Cardiac muscle cell (in vitro differentiated cells and primary cell): ENCODE measurements at regions not wholly inside any gene's neighbourhood (a gene's known extent, or its start where the extent isn't known, plus 50 kb on each side); places are given as distances from the start of the nearest gene placed in this dataset.

Experiments
- DNase-seq, 2 donors: peaks; one replicate each; pipeline versions ENCODE4 v3.0.0 to v3.0.0-alpha.2; 2010 to 2017; ENCODE audit warnings: low read depth in 1 of 2, low spot score in 1 of 2
- H3K27ac ChIP-seq: fragments of 200-600 bp; sonication (generic); 2 replicates; pipeline ENCODE4 v1.5.1; 2016
- H3K27me3 ChIP-seq: fragments of 200-600 bp; sonication (generic); 2 replicates; pipeline ENCODE4 v1.6.0; 2016; ENCODE audit warnings: control low read depth
- H3K36me3 ChIP-seq: fragments of 200-600 bp; sonication (generic); 2 replicates; pipeline ENCODE4 v1.5.1; 2016; ENCODE audit warnings: control low read depth
- H3K4me1 ChIP-seq: fragments of 200-600 bp; sonication (generic); 2 replicates; pipeline ENCODE4 v1.8.1; 2017; ENCODE audit warnings: low read depth, mild to moderate bottlenecking, mixed run types
- H3K4me3 ChIP-seq: fragments of 200-600 bp; sonication (generic); 2 replicates; pipeline ENCODE4 v1.5.1; 2016; ENCODE audit warnings: mild to moderate bottlenecking
- H3K9me3 ChIP-seq: fragments of 200-600 bp; sonication (generic); 2 replicates; pipeline ENCODE4 v1.5.1; 2017; ENCODE audit warnings: low read depth, mild to moderate bottlenecking, control low read depth
- TF ChIP-seq, protein P1 (sequence below): IDR thresholded peaks from 2 replicates; pipeline ENCODE4 v1.5.1; 2012; ENCODE audit warnings: low read depth, mild to moderate bottlenecking, low read length

DNA sequence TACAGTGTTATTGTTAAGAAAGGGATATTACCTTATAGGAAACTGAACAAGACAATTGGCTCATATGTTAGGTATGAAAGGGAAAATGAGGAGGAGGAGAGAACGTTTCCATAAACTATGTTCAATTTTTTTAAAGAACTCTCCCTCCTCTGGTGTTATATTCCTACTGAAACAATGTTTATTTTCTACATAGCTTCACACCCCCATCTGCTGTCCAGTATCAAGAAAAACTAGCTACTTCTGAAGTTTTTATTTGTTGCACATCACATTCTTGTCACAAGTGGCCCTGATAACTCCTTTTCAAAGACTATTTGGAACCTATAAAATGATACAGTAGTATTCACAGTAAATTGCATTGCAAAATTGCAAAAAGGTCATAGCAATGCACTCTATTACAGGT is 223.4 kb upstream of the FAM174A start:
- Histone ChIP-seq H3K27ac (no peak overlapping the region), H3K9me3 (no peaks in the 10 kb centered on the region), H3K27me3 (no peaks in the 10 kb centered on the region), H3K4me1 (no peaks in the 10 kb centered on the region), H3K4me3 (no peak overlapping the region), H3K36me3 (no peaks in the 10 kb centered on the region)
- TF ChIP-seq, protein P1, sequence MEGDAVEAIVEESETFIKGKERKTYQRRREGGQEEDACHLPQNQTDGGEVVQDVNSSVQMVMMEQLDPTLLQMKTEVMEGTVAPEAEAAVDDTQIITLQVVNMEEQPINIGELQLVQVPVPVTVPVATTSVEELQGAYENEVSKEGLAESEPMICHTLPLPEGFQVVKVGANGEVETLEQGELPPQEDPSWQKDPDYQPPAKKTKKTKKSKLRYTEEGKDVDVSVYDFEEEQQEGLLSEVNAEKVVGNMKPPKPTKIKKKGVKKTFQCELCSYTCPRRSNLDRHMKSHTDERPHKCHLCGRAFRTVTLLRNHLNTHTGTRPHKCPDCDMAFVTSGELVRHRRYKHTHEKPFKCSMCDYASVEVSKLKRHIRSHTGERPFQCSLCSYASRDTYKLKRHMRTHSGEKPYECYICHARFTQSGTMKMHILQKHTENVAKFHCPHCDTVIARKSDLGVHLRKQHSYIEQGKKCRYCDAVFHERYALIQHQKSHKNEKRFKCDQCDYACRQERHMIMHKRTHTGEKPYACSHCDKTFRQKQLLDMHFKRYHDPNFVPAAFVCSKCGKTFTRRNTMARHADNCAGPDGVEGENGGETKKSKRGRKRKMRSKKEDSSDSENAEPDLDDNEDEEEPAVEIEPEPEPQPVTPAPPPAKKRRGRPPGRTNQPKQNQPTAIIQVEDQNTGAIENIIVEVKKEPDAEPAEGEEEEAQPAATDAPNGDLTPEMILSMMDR, result no peak
- DNase-seq, result no peak

DNA sequence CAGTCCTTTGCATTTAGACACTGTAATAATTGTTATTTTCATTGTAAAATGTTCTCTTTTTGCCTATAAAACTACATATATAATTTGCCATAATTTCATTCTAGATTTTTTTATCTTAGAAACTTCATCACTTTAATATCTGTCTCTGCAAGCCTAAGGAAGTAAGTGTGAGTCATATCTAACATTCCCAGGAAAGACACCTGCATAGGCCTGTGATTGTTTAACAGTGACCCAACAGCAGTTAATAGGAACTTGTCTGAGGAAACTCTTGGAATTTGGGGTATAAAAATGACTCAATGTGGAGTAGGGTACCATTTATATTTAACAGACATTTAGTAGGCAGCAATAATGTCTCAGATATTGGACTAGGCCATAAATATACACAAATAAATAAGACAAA is 229.2 kb upstream of the FAM174A start:
- no peaks in the 10 kb centered on the region for H3K36me3 ChIP-seq
- TF ChIP-seq, protein P1, result no peak
- no peaks in the 10 kb centered on the region for H3K4me1 ChIP-seq
- no peak for DNase-seq
- H3K9me3 ChIP-seq, result no peaks in the 10 kb centered on the region
- no peak overlapping the region for H3K27ac ChIP-seq
- no peaks in the 10 kb centered on the region for H3K27me3 ChIP-seq
- no peak overlapping the region for H3K4me3 ChIP-seq

DNA sequence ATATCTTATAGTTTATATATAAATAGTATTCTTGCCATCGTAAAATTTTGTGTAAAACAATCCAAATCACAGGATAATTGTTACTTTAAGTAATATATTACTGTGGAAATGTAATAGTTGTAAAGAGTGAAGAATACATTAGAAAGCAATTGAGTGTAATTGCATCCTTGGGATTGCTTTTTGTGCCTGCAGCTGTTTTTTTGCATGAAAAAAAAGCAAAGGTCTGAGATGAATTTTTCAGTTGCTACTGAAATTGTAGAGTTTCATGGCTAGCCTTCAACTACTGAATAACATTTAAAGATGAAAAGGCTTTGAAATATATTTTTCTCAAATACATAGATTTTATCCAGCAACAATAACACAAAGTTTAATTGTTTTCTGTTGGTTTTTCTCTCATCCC is 232.0 kb upstream of the FAM174A start:
- Histone ChIP-seq H3K27me3 (no peaks in the 10 kb centered on the region), H3K9me3 (no peaks in the 10 kb centered on the region), H3K4me1 (no peaks in the 10 kb centered on the region), H3K4me3 (no peak overlapping the region), H3K27ac (no peak overlapping the region), H3K36me3 (no peaks in the 10 kb centered on the region)
- no peak for DNase-seq
- TF ChIP-seq, protein P1, result no peak

DNA sequence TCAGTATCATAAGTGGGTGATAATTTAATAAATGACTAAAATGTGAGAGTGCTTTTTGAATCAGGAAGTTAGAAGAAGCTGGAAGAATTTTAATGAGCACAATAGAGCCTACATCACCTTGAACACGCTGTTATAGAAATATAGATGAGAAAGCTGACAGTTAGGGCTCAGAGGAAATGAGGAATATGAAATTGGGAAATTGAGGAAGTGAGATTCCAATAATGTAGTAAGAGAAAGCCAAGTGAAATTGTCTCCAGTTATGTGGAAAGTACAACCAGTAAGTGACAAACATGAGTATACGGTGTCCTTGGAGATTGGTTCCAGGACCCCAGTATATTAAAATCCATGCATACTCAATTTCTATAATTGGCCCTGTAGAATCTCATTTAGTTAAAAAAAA is 235.9 kb upstream of the FAM174A start:
- Histone ChIP-seq H3K4me3 (no peak overlapping the region), H3K4me1 (no peaks in the 10 kb centered on the region), H3K27ac (no peak overlapping the region), H3K36me3 (no peaks in the 10 kb centered on the region), H3K27me3 (no peaks in the 10 kb centered on the region), H3K9me3 (no peaks in the 10 kb centered on the region)
- TF ChIP-seq, protein P1, result no peak
- no peak for DNase-seq

DNA sequence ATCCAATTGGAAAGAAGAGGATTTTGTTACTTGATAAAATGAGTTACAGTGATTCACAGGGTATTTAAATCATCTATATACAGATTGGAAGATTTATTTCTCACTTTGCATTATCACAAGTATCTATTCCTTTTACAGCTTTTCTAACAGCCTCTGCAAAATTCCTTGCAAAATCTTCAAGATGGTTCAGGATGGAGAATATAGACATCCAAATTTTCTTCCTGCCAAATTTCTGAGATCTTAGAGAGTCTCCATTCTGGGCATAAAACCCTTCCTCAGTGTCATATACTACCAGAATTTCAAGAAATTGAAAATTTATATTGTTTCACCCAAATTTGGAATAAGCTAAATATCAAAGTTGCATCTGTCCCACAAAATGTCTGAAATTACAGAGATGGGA is 259.1 kb upstream of the FAM174A start:
- H3K36me3 ChIP-seq, result no peaks in the 10 kb centered on the region
- no peak overlapping the region for H3K4me3 ChIP-seq
- TF ChIP-seq, protein P1, result no peak
- DNase-seq, result no peak
- H3K4me1 ChIP-seq, result no peaks in the 10 kb centered on the region
- H3K9me3 ChIP-seq, result no peaks in the 10 kb centered on the region
- no peaks in the 10 kb centered on the region for H3K27me3 ChIP-seq
- H3K27ac ChIP-seq, result no peak overlapping the region

DNA sequence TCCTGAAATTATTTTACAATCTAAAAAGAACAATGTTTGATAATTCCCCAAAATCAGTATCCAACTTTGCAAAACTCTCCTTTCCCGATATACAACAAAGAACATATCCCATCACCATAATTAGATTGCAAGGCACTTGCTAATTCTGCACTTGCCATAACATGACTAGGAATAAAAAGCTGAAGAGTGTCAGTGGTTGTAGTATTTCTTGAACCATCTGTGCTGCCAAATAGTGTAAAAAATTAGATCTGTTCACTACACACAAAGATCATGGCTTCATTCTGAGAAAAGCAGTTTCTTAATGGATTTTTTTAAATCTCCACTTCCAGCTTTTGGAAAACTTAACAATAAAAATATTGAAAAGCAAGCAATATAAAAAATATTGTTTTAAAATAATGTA is 259.5 kb upstream of the FAM174A start:
- no peaks in the 10 kb centered on the region for H3K9me3 ChIP-seq
- no peak for DNase-seq
- TF ChIP-seq, protein P1, result no peak
- no peaks in the 10 kb centered on the region for H3K27me3 ChIP-seq
- H3K4me3 ChIP-seq, result no peak overlapping the region
- no peak overlapping the region for H3K27ac ChIP-seq
- H3K36me3 ChIP-seq, result no peaks in the 10 kb centered on the region
- no peaks in the 10 kb centered on the region for H3K4me1 ChIP-seq
